ENCODE measurements at regions not wholly inside any gene's neighbourhood (a gene's known extent, or its start where the extent isn't known, plus 50 kb on each side); places are given as distances from the start of the nearest gene placed in this dataset.
A peak's percentile ranks its signal among the peaks of the same experiment; 100 is the strongest.

- Histone ChIP-seq H3K4me1 (ENCODE audit: insufficient read depth, low read length) (peaks cover 48% of the 10 kb centered on the region), H3K9me3 (ENCODE audit: low read length) (peaks cover 14% of the 10 kb centered on the region; the same call in 1 of the 2 replicates), H4K20me1 (ENCODE audit: insufficient read depth, low read length) (no peaks in the 10 kb centered on the region), H3K9ac (ENCODE audit: insufficient read depth, low read depth, low read length) (no peak overlapping the region), H3K79me2 (ENCODE audit: insufficient read depth, low read length) (no peaks in the 10 kb centered on the region), H2AFZ (ENCODE audit: low read length) (no peak overlapping the region), H3K4me2 (ENCODE audit: low read depth, low read length) (peak overlapping the region; percentile 4; the same call in 1 of the 2 replicates), H3K4me3 (replicated peaks in 1 of 3; ENCODE audit: insufficient read depth in 1 of 3, low read depth in 2 of 3, low read length in 3 of 3) (no peak overlapping the region), H3K27ac (ENCODE audit: extremely low read length, insufficient read depth, low read length) (no peak overlapping the region), H3K27me3 (ENCODE audit: control insufficient read depth in 1 of 2, insufficient read depth in 2 of 2, low read length in 2 of 2) (no peaks in the 10 kb centered on the region), H3K36me3 (replicated peaks in 1 of 2; ENCODE audit: control insufficient read depth in 1 of 2, insufficient read depth in 2 of 2, low read length in 2 of 2) (no peaks in the 10 kb centered on the region)
- in situ Hi-C loops (cut with HindIII; ENCODE audit: extremely low pct_ligation_motif_present, low pct_unique_long_range_greater_than_20kb) (no loop called here), intact Hi-C loops (cut with micrococcal nuclease; ENCODE audit: unreplicated experiment) (loop anchor here (5.0 kb wide), 1 partner anchor 51 kb away; no protein-coding TSS in a partner anchor)
- DNase-seq (ENCODE audit: low spot score) (no peak), ATAC-seq (no peak; the same call in 2 of the 3 replicates), FAIRE-seq (no peak)
- ChIA-PET CTCF (ENCODE audit: low intra/inter-chr PET ratio, low total read pairs) (no interaction called here), POLR2A (interaction anchor here (1.0 kb wide), 1 partner anchor 16 kb away, joined by 3 read pairs; no protein-coding TSS in a partner anchor)
- no TSS peak for BruUV-seq (replicated peaks)
- WGBS (ENCODE audit: low lambda C conversion rate): 58% methylated on average over 16 of the region's 16 CpGs
- TF ChIP-seq ZNF207 (IDR thresholded peaks at IDR 0.05; ENCODE audit: borderline replicate concordance) (no peak), ZNF468 (CRISPR knock-in tag; IDR thresholded peaks at IDR 0.05) (no peak), HNRNPUL1 (IDR thresholded peaks at IDR 0.05; ENCODE audit: low read depth, low read length) (no peak), ZNF709 (CRISPR knock-in tag; IDR thresholded peaks at IDR 0.05) (no peak), IRF9 (CRISPR knock-in tag; IDR thresholded peaks at IDR 0.05; ENCODE audit: borderline replicate concordance) (no peak), MEIS1 (CRISPR knock-in tag; IDR thresholded peaks at IDR 0.05; ENCODE audit: borderline replicate concordance) (no peak), ZMYM2 (CRISPR knock-in tag; IDR thresholded peaks at IDR 0.05) (no peak), ZSCAN25 (CRISPR knock-in tag; IDR thresholded peaks at IDR 0.05) (no peak), MEIS2 (CRISPR knock-in tag; IDR thresholded peaks at IDR 0.05) (no peak), ZNF672 (CRISPR knock-in tag; IDR thresholded peaks at IDR 0.05) (no peak), SOX13 (IDR thresholded peaks at IDR 0.05) (no peak), SOX13 (CRISPR knock-in tag; conservative IDR thresholded peaks at IDR 0.05 in 1 of 2, IDR thresholded peaks at IDR 0.05 in 1 of 2) (no peak), CSRNP1 (CRISPR knock-in tag; IDR thresholded peaks at IDR 0.05) (no peak), ZNF800 (CRISPR knock-in tag; IDR thresholded peaks at IDR 0.05) (no peak), ISL2 (CRISPR knock-in tag; IDR thresholded peaks at IDR 0.05) (no peak), ZUFSP (CRISPR knock-in tag; IDR thresholded peaks at IDR 0.05; ENCODE audit: borderline replicate concordance) (no peak), ZC3H4 (CRISPR knock-in tag; IDR thresholded peaks at IDR 0.05; ENCODE audit: borderline replicate concordance) (no peak), HES4 (CRISPR knock-in tag; IDR thresholded peaks at IDR 0.05; ENCODE audit: borderline replicate concordance) (no peak)
These were observed 57.0 kb upstream of the BOD1 start for GRCh38 chr5:173673295-173674101.

All from HepG2 (cell line).